ENCODE measurements at regions not wholly inside any gene's neighbourhood (a gene's known extent, or its start where the extent isn't known, plus 50 kb on each side); places are given as distances from the start of the nearest gene placed in this dataset.

DNA sequence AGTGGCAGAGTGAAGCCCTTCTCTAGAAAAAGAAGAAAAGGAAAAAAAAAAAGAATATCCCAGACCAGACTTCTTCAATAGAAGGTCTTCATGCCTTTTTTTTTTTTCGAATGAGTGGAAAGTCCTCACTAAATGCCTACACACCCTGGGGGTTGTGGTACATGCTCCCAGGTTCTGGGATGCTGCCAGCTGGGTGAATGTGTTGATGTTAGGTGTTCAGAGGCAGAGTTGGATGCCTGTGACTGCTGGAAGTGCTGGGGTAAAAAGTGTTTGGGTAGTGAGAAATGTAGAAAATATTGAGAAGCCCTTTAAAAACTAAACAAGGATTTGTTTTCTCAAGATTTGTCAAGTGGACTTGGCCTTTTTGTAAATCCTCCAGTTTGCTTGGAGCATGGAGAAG lies 318.6 kb downstream of the SLC4A3 start:
- Histone ChIP-seq H3K27me3 (replicated peaks; ENCODE audit: insufficient read depth) (no peaks in the 10 kb centered on the region), H3K4me3 (no peak overlapping the region), H3K4me1 (replicated peaks) (no peaks in the 10 kb centered on the region), H3K27ac (no peak overlapping the region), H3K36me3 (no peaks in the 10 kb centered on the region), H3K9me3 (no peaks in the 10 kb centered on the region)
- intact Hi-C loops (cut with DNase I) = no loop called here
- TF ChIP-seq, protein P1, sequence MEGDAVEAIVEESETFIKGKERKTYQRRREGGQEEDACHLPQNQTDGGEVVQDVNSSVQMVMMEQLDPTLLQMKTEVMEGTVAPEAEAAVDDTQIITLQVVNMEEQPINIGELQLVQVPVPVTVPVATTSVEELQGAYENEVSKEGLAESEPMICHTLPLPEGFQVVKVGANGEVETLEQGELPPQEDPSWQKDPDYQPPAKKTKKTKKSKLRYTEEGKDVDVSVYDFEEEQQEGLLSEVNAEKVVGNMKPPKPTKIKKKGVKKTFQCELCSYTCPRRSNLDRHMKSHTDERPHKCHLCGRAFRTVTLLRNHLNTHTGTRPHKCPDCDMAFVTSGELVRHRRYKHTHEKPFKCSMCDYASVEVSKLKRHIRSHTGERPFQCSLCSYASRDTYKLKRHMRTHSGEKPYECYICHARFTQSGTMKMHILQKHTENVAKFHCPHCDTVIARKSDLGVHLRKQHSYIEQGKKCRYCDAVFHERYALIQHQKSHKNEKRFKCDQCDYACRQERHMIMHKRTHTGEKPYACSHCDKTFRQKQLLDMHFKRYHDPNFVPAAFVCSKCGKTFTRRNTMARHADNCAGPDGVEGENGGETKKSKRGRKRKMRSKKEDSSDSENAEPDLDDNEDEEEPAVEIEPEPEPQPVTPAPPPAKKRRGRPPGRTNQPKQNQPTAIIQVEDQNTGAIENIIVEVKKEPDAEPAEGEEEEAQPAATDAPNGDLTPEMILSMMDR (IDR thresholded peaks at IDR 0.05) = no peak
- no peak for TF ChIP-seq POLR2A (IDR thresholded peaks at IDR 0.05)
- TF ChIP-seq POLR2AphosphoS5 (IDR thresholded peaks at IDR 0.05) = no peak
- WGBS = 70% methylated on average over 1 of the region's 1 CpG
- no peak for DNase-seq (ENCODE audit: low spot score)

- H3K27ac ChIP-seq = no peak overlapping the region
- intact Hi-C loops (cut with DNase I) = no loop called here
- H3K4me3 ChIP-seq = no peak overlapping the region
- H3K27me3 ChIP-seq (replicated peaks; ENCODE audit: insufficient read depth) = no peaks in the 10 kb centered on the region
- H3K4me1 ChIP-seq (replicated peaks) = no peaks in the 10 kb centered on the region
- H3K36me3 ChIP-seq = no peaks in the 10 kb centered on the region
- H3K9me3 ChIP-seq = no peaks in the 10 kb centered on the region
- DNase-seq (ENCODE audit: low spot score) = no peak
- TF ChIP-seq, protein P1 (IDR thresholded peaks at IDR 0.05) = no peak
- TF ChIP-seq POLR2AphosphoS5 (IDR thresholded peaks at IDR 0.05) = no peak
- no peak for TF ChIP-seq POLR2A (IDR thresholded peaks at IDR 0.05)
These were observed 319.1 kb downstream of the SLC4A3 start for GRCh38 chr2:219946529-219946928.

GRCh38 chr2:219947575-219947974 lies 320.1 kb downstream of the SLC4A3 start:
- DNase-seq (ENCODE audit: low spot score) = no peak
- H3K36me3 ChIP-seq = no peaks in the 10 kb centered on the region
- H3K4me1 ChIP-seq (replicated peaks) = no peaks in the 10 kb centered on the region
- 89% methylated on average over 3 of the region's 3 CpGs for WGBS
- intact Hi-C loops (cut with DNase I) = no loop called here
- H3K27me3 ChIP-seq (replicated peaks; ENCODE audit: insufficient read depth) = no peaks in the 10 kb centered on the region
- no peak for TF ChIP-seq POLR2A (IDR thresholded peaks at IDR 0.05)
- TF ChIP-seq, protein P1 (IDR thresholded peaks at IDR 0.05) = no peak
- no peak for TF ChIP-seq POLR2AphosphoS5 (IDR thresholded peaks at IDR 0.05)
- H3K27ac ChIP-seq = no peak overlapping the region
- H3K4me3 ChIP-seq = no peak overlapping the region
- H3K9me3 ChIP-seq = no peaks in the 10 kb centered on the region

- intact Hi-C loops (cut with DNase I) = no loop called here
- WGBS = 89% methylated on average over 3 of the region's 3 CpGs
- no peak for DNase-seq (ENCODE audit: low spot score)
These were observed 321.6 kb downstream of the SLC4A3 start for GRCh38 chr2:219949053-219949452.

DNA sequence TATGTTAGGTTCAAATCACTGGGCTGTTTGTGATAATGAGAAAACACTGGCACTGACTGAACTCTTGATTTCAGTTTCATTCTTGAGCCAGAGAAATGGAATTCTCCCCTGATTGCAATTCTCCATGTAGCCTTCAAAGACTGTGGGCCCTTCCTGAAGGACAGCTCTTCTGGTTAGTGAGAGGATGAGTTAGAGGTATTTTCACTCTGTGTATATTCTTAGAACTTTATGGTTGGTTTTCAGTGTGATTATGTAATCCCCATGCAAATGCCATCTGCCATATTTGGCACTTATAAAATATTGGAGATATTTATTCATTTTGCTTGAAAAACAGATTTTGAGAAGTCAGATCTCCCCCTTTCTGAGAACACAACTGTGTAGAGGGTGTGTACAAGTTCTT lies 323.7 kb downstream of the SLC4A3 start:
- Histone ChIP-seq H3K4me3 (no peak overlapping the region), H3K9me3 (no peaks in the 10 kb centered on the region), H3K36me3 (no peaks in the 10 kb centered on the region), H3K27ac (no peak overlapping the region), H3K4me1 (replicated peaks) (no peaks in the 10 kb centered on the region), H3K27me3 (replicated peaks; ENCODE audit: insufficient read depth) (no peaks in the 10 kb centered on the region)
- TF ChIP-seq, protein P1 (IDR thresholded peaks at IDR 0.05) = no peak
- TF ChIP-seq POLR2A (IDR thresholded peaks at IDR 0.05) (no peak), POLR2AphosphoS5 (IDR thresholded peaks at IDR 0.05) (no peak)
- DNase-seq (ENCODE audit: low spot score) = no peak
- intact Hi-C loops (cut with DNase I) = no loop called here

More at GRCh38 chr2:219949053-219949452, 321.6 kb downstream of the SLC4A3 start:
- Histone ChIP-seq H3K36me3 (no peaks in the 10 kb centered on the region), H3K4me3 (no peak overlapping the region), H3K27me3 (replicated peaks; ENCODE audit: insufficient read depth) (no peaks in the 10 kb centered on the region), H3K9me3 (no peaks in the 10 kb centered on the region), H3K27ac (no peak overlapping the region), H3K4me1 (replicated peaks) (no peaks in the 10 kb centered on the region)
- TF ChIP-seq POLR2A (IDR thresholded peaks at IDR 0.05) = no peak
